ENCODE measurements at regions not wholly inside any gene's neighbourhood (a gene's known extent, or its start where the extent isn't known, plus 50 kb on each side); places are given as distances from the start of the nearest gene placed in this dataset.
A peak's percentile ranks its signal among the peaks of the same experiment; 100 is the strongest.
"Not testable (repeated sequence)": the region's sequence is repeated elsewhere in the genome, so short reads cannot be mapped to it uniquely, and the experiment has no call there.

DNA sequence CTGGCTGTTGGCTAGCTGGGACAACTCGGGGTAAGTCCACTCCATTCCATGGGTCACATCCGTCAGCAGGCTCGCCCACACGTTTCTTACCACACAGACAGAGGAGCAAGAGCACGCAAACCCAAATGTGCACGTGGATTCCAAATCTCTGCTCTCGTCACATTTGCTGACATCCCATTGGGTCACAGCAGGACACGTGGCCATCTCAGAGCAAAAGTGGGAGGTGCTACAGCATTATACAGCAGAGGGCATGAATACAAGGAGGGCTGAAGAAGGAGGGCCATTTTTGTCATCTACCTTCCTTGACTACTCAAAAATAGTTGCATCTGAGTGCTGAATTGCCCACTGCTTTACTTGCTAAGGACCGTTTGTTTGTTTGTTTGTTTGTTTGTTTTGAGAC is 84.7 kb downstream of the RBBP6 start:
- no peak for DNase-seq (ENCODE audit: extremely low spot score)
- 76% methylated on average over 9 of the region's 9 CpGs for WGBS
- H3K4me3 ChIP-seq (ENCODE audit: low read depth, low read length) = no peak overlapping the region

DNA sequence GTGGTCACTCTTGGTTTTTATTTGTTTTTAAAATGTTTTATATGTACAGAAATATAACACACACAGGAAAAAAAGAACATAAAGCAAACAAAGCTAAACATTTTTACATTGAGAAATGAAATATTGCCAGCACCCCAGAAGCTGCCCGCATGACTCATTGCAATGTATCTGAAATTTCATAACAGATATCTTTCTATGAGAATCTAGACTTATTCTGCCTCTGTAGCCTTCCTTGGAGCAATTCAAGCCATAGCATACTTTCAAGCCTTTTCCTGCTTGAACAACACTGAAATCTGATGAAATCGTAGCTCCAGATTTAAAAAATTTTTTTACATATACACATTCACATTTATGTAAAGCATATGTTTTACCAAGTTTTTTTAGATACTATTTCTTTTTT is 86.9 kb downstream of the RBBP6 start:
- Histone ChIP-seq H3K4me3 (ENCODE audit: low read depth, low read length) (no peak overlapping the region), H3K36me3 (ENCODE audit: insufficient read depth) (no peaks in the 10 kb centered on the region), H3K27ac (ENCODE audit: low read depth) (no peak overlapping the region), H3K4me1 (ENCODE audit: insufficient read depth) (no peaks in the 10 kb centered on the region)
- DNase-seq (ENCODE audit: extremely low spot score) = no peak
- 55% methylated on average over 2 of the region's 2 CpGs for WGBS

More for the DNA sequence above, 84.7 kb downstream of the RBBP6 start:
- Histone ChIP-seq H3K36me3 (ENCODE audit: insufficient read depth) (no peaks in the 10 kb centered on the region), H3K4me1 (ENCODE audit: insufficient read depth) (no peaks in the 10 kb centered on the region), H3K27ac (ENCODE audit: low read depth) (no peak overlapping the region)

DNA sequence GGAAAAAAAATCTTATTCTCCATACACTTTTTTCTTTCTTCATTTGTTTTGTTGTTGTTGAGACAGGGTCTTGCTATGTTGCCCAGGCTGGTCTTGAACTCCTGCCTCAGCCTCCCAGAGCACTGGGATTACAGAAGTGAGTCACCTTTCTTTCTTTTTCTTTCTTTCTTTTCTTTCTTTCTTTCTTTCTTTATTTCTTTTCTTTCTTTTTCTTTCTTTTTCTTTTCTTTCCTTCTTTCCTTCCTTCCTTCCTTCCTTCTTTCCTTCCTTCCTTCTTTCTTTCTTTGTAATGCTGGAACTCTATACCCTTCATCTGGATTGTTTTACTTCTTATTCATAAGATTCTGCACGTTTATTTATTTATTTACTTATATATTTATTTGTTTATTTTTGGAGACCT is 94.5 kb upstream of the TNRC6A start:
- DNase-seq (ENCODE audit: extremely low spot score) = no peak
- WGBS = 51% methylated on average over 1 of the region's 1 CpG
- H3K4me1 ChIP-seq (ENCODE audit: insufficient read depth) = no peaks in the 10 kb centered on the region
- H3K36me3 ChIP-seq (ENCODE audit: insufficient read depth) = no peaks in the 10 kb centered on the region
- H3K27ac ChIP-seq (ENCODE audit: low read depth) = no peak overlapping the region
- H3K4me3 ChIP-seq (ENCODE audit: low read depth, low read length) = no peak overlapping the region

DNA sequence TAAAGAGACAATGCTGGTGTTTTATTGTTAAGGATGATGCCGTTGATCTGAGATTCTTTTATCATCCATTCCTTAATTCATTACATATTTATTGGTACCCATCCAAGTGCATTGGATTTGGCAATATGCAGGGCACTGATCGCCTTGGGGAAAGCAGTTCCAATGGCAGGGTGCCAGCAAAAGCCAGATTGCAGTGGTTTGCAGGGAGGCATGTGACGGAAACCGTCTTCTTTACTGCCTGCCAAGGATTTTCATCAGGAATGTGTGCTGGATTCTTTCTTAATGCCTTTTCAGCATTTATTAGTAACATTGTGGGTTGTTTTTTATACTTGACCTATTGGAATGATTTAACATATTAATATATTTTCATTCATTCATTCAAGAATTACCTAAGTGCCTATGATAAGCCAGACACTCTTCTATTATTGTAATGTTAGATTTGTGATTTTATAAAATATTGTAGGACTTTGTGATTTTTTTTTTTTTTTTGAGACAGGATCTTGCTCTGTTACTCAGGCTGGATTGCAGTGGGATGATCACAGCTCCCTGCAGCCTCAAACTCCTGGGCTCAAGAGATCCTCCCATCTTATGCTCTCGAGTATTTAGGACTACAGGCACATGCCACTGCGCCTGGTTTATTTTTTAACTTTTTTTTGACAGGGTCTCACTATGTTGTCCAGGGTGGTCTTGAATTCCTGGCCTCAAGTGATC is 93.4 kb upstream of the TNRC6A start:
- H3K4me3 ChIP-seq (ENCODE audit: low read depth, low read length) = no peak overlapping the region
- no peak overlapping the region for H3K27ac ChIP-seq (ENCODE audit: low read depth)
- no peaks in the 10 kb centered on the region for H3K36me3 ChIP-seq (ENCODE audit: insufficient read depth)
- WGBS = 15% methylated on average over 6 of the region's 6 CpGs
- peak; percentile 39 for DNase-seq (ENCODE audit: extremely low spot score)
- H3K4me1 ChIP-seq (ENCODE audit: insufficient read depth) = no peaks in the 10 kb centered on the region

DNA sequence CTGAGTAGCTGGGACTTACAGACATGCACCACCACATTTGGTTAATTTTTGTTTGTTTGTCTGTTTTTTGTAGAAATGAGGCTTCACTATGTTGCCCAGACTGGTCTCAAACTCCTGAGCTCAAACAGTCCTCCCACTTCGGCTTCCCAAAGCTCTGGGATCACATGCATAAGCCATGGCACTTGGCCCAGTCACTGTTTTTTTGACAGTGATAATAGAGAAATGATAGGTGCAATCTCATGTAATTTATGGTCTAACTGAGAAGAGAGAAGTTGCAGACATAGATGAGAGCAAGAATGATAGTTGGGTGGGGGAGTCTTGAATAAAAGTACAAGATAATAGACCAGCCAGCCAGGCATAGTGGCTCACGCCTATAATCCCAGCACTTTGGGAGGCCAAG is 89.7 kb upstream of the TNRC6A start:
- no peak overlapping the region for H3K27ac ChIP-seq (ENCODE audit: low read depth)
- H3K36me3 ChIP-seq (ENCODE audit: insufficient read depth) = no peaks in the 10 kb centered on the region
- no peak for DNase-seq (ENCODE audit: extremely low spot score)
- WGBS = 70% methylated on average over 2 of the region's 2 CpGs
- H3K4me1 ChIP-seq (ENCODE audit: insufficient read depth) = no peaks in the 10 kb centered on the region
- no peak overlapping the region for H3K4me3 ChIP-seq (ENCODE audit: low read depth, low read length)

DNA sequence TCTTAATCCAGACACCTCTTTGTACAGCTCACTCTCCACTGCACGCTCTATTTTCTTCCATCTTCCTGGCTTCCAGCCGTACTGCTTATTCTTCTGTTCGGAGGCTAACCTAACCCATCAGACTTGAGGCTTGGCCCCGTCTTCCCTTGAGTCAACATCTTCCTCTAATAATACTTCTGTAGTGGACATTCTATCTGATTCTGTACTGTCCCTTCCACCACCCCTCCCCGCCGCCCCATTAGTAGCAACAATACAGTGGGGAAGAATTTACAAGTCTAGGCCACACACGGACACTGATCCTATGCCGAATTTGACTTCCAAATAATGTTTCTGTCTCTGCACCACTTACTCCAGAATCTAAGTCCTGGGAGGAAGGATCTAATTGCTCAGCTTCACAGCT is 86.0 kb upstream of the TNRC6A start:
- no peaks in the 10 kb centered on the region for H3K4me1 ChIP-seq (ENCODE audit: insufficient read depth)
- H3K36me3 ChIP-seq (ENCODE audit: insufficient read depth) = no peaks in the 10 kb centered on the region
- 68% methylated on average over 8 of the region's 8 CpGs for WGBS
- no peak overlapping the region for H3K27ac ChIP-seq (ENCODE audit: low read depth)
- DNase-seq (ENCODE audit: extremely low spot score) = no peak
- H3K4me3 ChIP-seq (ENCODE audit: low read depth, low read length) = no peak overlapping the region

DNA sequence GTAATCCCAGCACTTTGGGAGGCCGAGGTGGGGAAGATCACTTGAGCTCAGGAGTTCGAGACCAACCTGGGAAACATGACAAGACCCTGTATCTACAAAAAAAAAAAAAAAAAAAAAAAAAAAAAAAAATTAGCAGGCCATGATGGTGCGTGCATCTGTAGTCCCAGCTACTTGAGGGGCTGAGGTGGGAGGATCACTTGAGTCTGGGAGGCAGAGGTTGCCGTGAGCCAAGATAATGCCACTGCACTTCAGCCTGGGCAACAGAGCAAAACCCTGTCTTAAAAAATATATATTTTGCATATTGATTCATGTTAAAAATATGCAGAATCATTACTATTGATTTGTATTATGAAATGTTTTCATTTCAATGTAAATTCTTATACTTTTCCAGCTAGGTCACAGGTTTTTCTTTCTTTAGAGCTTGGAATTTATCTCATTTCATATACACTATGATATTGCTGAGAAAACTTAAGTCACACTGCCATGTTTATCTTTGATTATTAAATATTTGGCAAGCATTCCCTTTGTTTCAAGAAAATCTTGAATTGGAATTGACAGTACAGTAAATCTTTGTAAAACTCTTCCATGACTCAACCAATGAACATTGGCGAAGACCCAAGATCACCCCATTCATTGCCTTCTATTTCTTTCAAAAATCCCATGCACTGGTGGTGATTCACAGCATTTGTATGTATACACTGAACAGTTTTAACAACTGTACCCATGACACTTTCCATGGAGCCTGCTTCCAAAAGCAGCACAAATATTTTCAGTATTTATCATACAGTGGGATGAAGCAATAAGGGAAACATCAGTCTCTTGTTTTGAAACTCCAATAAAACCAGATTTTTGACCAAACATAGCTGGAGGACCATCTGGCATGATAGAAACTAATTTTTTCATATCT is 83.5 kb upstream of the TNRC6A start:
- 55% methylated on average over 5 of the region's 5 CpGs for WGBS
- no peak for DNase-seq (ENCODE audit: extremely low spot score)

DNA sequence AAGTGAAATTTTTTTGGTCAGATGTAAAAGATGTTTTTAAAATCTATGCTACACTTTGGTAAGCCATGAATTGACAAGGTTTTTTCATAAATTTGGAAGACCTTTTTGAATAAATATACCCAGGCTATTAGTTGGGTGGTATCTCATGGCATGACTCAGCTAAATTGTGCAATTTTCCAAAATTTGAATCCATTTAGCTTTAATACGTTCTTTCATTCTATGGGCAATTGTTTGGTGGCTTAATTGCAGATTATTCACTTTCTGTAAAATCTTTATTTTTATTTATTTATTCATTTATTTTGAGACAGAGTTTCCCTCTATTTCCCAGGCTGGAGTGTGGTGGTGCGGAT is 82.8 kb upstream of the TNRC6A start:
- no peak overlapping the region for H3K27ac ChIP-seq (ENCODE audit: low read depth)
- no peak for DNase-seq (ENCODE audit: extremely low spot score)
- H3K36me3 ChIP-seq (ENCODE audit: insufficient read depth) = no peaks in the 10 kb centered on the region

More for the DNA sequence above, 83.5 kb upstream of the TNRC6A start:
- no peaks in the 10 kb centered on the region for H3K4me1 ChIP-seq (ENCODE audit: insufficient read depth)
- no peak overlapping the region for H3K4me3 ChIP-seq (ENCODE audit: low read depth, low read length)
- no peak overlapping the region for H3K27ac ChIP-seq (ENCODE audit: low read depth)
- H3K36me3 ChIP-seq (ENCODE audit: insufficient read depth) = no peaks in the 10 kb centered on the region

GRCh38 chr16:24652209-24652712 is 77.2 kb upstream of the TNRC6A start:
- no peaks in the 10 kb centered on the region for H3K4me1 ChIP-seq (ENCODE audit: insufficient read depth)
- H3K27ac ChIP-seq (ENCODE audit: low read depth) = no peak overlapping the region
- no peak for DNase-seq (ENCODE audit: extremely low spot score)
- H3K4me3 ChIP-seq (ENCODE audit: low read depth, low read length) = no peak overlapping the region
- no peaks in the 10 kb centered on the region for H3K36me3 ChIP-seq (ENCODE audit: insufficient read depth)
- 72% methylated on average over 4 of the region's 4 CpGs for WGBS

More for the DNA sequence above, 82.8 kb upstream of the TNRC6A start:
- 70% methylated on average over 2 of the region's 2 CpGs for WGBS
- Histone ChIP-seq H3K4me1 (ENCODE audit: insufficient read depth) (no peaks in the 10 kb centered on the region), H3K4me3 (ENCODE audit: low read depth, low read length) (no peak overlapping the region)

DNA sequence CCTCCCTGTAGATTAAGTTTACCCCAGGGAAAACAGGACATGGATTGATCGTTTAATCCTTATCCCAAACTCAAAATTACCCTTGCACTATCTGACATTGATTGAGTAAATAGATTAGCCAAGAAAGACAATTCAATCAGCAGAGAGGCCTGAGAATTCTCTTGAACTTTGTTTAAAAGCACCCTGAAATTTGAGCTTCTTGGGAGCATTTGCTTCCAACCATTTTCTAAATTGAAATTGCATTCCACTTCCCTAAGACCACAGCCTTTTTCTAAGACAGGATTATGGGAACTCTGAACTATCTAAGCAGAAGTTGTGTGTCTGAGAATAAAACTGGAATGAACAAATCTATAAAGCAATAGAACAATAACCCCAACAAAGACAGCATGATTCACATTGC is 76.6 kb upstream of the TNRC6A start:
- Histone ChIP-seq H3K4me1 (ENCODE audit: insufficient read depth) (no peaks in the 10 kb centered on the region), H3K27ac (ENCODE audit: low read depth) (no peak overlapping the region), H3K4me3 (ENCODE audit: low read depth, low read length) (no peak overlapping the region), H3K36me3 (ENCODE audit: insufficient read depth) (no peaks in the 10 kb centered on the region)
- 29% methylated on average over 1 of the region's 1 CpG for WGBS
- no peak for DNase-seq (ENCODE audit: extremely low spot score)

DNA sequence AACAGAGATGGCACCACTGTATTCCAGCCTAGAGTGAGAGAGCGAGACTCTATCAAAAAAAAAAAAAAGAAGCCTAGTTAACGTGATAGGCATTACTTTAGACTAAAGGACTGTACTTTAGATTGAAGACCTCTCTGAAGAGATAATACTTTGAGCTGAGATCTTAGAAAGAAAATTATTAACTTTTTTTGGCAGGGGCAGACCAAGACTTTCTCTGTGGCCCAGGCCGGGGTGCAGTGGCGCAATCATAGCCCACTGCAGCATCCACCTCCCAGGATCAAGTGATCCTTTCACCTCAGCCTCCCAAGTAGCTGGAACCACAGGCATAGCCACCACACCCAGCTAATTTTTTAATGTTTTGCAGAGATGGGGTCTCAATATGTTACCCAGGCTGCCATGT is 75.7 kb upstream of the TNRC6A start:
- H3K27ac ChIP-seq (ENCODE audit: low read depth) = no peak overlapping the region
- WGBS = 96% methylated on average over 4 of the region's 4 CpGs

DNA sequence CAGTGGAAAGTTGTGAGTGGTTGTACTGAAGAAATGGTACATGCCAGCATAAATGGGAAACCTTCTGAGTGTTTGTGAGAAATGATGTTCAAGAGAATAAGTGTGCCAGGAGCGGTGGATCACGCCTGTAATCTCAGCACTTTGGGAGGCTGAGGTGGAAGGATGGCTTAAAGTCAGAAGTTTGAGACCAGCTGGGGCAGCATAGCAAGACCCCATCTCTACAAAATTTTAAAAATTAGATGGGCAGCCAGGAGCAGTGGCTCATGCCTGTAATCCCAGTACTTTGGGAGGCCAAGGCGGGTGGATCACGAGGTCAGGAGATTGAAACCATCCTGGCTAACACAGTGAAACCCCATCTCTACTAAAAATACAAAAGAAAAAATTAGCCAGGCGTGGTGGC is 63.5 kb upstream of the TNRC6A start:
- DNase-seq (ENCODE audit: extremely low spot score); H3K4me3 ChIP-seq (ENCODE audit: low read depth, low read length); H3K27ac ChIP-seq (ENCODE audit: low read depth); H3K36me3 ChIP-seq (ENCODE audit: insufficient read depth); H3K4me1 ChIP-seq (ENCODE audit: insufficient read depth): not testable (repeated sequence)
- 95% methylated on average over 5 of the region's 5 CpGs for WGBS

More for the DNA sequence above, 75.7 kb upstream of the TNRC6A start:
- Histone ChIP-seq H3K36me3 (ENCODE audit: insufficient read depth) (no peaks in the 10 kb centered on the region), H3K4me1 (ENCODE audit: insufficient read depth) (no peaks in the 10 kb centered on the region), H3K4me3 (ENCODE audit: low read depth, low read length) (no peak overlapping the region)
- DNase-seq (ENCODE audit: extremely low spot score) = no peak

DNA sequence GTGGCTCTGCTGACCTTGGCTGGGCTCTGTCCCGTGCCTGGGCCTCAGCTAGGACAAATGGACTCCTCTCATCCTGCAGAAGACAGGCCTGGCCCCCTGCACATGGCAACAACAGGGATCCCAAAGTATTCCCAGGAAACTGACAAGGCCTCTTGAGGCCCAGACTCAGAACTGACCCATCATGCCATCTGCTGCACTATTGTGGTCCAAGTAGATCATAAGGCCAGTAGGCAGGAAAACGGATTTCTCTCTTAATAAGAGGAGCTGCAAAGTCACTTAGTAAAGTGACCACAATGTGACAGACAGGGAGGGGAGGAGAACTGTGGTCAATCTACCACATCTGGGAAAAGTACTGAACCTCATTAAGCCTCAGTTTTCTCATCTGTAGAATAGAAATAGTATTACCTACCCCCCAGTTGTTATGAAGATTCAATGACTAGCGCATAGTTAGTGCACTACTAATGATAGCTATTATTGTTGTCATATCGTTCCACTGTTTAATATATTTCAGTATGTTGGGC is 62.1 kb upstream of the TNRC6A start:
- WGBS = 92% methylated on average over 4 of the region's 4 CpGs
- H3K4me1 ChIP-seq (ENCODE audit: insufficient read depth) = no peaks in the 10 kb centered on the region
- no peak overlapping the region for H3K27ac ChIP-seq (ENCODE audit: low read depth)
- H3K36me3 ChIP-seq (ENCODE audit: insufficient read depth) = no peaks in the 10 kb centered on the region
- no peak for DNase-seq (ENCODE audit: extremely low spot score)
- no peak overlapping the region for H3K4me3 ChIP-seq (ENCODE audit: low read depth, low read length)

Data from urinary bladder (tissue), 3 donors.